NCI-H1694 (cell line): ENCODE measurements at regions not wholly inside any gene's neighbourhood (a gene's known extent, or its start where the extent isn't known, plus 50 kb on each side); places are given as distances from the start of the nearest gene placed in this dataset.

ENCODE experiments used
- DNase-seq: peaks from one replicate; lab custom pipeline; 2025; lab: John Stamatoyannopoulos, UW

DNA sequence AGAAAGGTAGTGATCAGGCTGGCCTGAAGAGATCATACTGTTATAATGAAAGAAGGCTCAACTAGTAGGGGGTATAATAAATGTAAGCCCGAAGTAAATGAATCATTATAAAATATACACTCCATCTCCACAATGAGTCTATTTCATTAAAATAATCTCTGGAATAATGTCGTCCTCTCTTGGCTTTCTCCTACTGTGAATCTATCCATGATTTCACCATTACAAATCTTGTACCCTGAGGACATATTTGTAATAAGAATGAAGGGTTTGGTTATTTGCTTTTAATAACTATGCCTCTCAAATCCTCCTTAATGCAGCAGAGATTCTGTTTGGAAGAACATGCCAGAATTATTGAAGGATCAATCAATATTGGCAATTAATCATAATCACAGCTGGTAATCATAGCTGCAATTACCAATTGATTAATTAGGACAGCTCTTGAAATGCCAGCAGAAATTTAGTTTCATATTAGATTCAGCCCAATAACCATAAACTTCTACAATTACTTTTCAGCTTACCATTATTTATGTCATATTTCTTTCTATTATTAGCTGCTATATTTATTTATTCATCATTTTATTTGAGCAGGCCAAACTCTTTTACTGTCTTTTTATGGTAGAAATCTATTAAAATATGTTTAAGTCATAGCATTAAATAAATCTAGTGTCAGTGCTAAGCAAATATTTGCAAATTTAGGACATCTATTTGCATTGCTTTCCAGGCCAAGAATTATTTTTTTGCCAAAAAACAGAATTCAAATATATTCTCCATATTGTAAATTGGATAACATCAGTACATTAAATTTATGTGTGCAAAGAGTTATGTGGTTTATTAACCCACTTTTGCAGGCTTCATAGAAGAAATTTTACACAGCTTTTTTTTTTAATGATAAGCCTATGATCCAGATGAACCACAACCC is 588.4 kb upstream of the LRRC4C start:
- DNase-seq: no peak

DNA sequence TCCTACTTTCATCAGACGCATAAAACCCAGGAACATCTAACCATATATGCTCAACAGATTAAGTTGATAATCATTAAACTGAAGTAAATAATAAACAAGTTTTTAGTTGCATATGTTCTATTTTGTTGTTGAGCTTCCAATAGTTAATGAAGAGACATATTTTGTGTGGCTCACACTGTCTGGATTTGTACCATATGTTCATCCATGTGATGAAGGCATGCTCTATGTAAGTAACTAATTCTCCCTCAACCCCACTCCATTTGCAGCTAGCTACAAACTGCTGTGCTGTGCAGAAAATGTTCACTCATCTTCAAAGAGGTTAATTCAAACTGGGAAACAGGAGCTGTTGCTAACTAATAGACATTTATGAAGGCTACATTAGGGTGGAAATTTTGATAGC is 589.7 kb upstream of the LRRC4C start:
- no peak for DNase-seq

DNA sequence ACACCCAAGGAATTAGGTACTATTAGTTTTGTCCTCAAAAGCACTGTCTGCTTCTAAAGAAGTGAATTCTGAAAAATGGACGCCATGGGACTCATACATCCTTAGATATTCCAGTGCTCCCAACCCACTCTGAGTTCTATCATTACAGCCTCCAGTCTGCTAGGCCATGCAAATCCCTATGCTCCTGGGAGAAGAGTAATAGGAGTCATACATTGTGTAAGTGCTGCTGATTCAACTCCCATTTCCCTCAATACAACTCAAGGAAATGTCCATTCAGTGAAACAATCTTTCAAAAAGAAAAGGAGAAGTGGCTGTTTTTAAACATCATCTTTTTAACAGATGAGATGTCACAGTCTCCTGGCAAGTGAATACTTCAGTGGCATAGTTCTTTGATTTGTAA is 590.2 kb upstream of the LRRC4C start:
- DNase-seq: no peak

DNA sequence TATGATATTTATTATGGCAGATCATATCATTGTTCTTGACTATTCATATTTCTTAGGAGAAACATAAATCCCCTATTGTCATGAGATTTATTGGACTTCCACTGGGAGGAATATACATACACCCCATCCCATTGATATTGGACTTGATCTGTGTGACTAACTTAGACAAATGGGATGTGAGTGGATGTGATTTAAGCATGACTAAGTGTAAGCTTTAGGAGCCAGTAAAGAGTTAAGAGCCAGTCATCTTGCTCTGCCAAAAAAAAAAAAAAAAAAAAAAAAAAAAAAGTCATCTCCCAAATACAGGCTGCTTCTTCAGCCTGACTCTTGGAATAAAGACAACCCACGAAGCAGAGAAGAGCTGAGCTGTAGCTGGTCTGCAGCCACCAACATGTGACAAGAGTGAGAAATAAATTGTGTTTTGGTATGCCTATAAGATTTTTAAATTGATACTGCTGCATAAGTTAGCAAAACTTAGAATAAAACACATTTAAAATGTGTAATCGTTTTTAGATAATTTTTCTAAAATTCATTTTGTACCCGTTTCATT is 595.0 kb upstream of the LRRC4C start:
- DNase-seq: no peak

DNA sequence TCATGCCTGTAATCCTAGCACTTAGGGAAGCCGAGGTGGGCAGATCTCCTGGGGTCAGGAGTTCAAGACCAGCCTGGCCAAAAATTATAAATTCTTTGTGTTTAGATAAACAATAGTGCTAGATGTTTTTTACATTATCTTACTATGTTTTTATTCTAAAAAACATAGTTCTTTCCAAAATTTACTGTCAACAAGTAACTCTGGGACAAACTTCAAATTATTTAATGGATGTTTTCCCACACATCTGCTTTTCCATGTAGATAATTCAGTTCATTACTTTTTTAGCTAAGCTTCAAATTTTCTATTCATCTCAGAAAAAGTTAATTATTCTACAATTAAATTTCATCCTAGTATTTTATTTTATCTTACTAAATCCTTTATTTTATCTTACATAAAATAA is 596.2 kb upstream of the LRRC4C start:
- DNase-seq: no peak

DNA sequence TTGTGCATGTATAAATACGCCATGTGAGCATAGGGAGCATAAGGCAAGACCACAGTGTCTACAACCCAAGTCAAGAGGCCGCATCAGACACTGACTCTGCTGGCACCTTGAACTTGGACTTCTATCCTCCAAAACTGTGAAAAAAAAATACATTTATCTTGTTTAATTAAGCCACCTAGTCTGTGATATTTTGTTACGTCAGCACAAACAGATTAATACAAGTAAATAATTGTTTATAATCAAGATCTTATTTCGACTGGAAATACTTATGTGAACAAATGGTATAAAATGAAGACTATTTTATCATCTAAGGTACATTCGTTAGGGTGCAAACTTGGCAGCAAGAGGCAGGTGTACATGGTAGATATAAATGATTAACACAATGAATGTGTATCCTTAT is 599.3 kb upstream of the LRRC4C start:
- no peak for DNase-seq

DNA sequence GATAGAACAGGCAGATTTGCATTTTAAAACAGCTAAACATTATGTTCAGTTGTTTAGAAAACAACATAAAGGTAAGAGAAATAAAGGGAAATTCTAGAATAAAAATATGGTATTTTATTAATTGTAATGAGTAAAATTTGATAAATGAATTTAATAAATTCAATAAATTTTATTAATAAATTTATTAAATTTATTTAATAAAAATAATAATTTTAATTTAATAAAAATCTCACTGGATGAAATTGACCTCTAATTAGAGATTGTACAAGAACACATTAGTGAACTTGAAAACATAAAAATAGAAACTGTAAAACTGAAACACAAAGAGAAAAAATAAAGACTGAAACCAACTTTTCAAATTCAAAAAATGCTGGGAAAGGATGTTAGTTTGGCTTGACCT is 605.7 kb upstream of the LRRC4C start:
- DNase-seq: no peak

DNA sequence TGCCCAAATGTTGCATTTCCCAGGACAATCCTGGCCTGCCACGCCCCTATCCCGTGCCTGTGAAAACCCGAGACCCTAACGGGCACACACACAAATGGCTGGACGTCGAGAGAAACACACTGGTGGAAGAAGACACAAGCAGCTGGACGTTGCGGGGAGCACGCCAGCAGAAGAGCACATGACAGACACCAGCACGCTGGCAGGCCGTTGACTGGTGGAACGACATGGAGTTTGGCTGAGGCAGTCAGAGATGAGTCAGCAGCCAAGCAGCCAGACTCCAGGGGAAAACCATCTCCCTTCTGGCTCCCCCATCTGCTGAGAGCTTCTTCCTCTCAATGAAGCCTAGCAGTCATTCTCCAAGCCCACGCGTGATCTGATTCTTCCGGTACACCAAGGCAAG is 606.7 kb upstream of the LRRC4C start:
- no peak for DNase-seq

DNA sequence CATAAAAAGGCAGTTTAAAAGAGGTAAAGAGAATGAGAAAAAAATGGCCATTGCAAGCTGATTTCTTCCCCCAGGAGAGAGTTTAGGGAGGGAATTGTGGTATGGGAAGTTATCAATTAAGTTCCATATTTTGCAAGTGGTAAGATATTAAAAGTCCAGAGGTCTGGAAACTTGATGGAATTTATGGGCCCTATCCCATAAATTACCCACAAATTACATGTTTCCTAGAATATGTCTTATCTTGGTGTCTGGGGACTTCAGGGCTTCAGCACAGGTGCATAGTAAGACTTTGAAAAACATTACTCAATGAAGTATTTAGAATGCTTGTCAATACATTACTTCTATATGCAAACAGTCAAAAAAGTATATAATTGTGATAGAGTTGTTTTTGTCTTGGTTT is 614.9 kb upstream of the LRRC4C start:
- no peak for DNase-seq

DNA sequence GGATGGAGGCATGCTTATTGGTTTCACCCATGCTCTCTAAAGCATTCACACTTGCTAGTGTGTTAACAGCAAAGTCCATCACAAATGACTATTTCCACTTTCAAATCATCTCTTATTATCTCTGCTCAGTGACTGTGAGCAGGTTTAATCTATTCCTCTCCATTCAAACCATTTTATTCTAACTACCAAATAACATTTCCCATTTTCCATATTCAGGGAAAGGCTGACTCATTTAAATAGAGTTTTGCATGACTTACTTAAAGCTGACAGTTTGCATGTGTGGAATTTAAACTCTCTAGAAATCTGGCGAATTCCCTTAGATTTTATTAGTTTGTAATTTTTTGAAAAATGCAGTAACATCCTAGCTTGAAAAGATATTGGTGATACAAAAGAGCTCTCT is 615.7 kb upstream of the LRRC4C start:
- no peak for DNase-seq

DNA sequence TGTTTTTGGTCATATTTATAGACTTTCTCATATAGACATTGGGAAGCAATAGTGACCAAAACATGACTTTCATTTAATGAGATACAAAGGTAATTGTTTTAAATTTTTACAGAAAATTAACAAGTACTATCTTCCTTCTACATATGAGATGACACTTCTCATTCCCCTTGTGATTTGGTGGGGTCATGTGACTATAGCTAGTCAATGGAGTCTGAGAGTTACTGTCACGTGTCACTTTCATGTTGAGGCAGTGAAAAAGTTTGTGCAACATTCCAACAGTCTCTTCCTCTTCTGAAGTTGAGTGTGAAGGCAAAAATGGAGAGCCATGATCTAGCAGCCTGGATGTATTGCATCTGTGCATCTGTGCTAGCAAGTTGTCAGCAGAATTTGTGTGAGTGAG is 618.3 kb upstream of the LRRC4C start:
- DNase-seq: no peak

DNA sequence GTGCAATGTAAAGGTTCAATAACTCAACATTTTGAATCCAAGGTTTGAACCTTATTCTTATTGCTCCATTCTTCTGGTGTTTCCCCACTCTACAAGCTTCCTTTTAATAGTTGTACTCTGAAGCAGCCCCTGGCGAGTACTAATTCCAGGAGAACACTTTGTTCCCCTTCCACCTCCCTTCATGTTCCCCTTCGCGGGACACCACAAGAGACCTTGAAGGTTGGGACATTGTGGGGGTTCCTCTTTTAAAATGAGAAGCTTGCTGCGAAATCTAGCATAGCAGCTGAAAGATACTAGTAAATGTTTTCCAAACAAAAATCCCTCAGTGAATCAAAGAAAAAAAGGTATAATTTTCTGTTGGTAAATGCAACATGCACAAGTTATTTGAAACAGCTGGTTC is 626.3 kb upstream of the LRRC4C start:
- no peak for DNase-seq

DNA sequence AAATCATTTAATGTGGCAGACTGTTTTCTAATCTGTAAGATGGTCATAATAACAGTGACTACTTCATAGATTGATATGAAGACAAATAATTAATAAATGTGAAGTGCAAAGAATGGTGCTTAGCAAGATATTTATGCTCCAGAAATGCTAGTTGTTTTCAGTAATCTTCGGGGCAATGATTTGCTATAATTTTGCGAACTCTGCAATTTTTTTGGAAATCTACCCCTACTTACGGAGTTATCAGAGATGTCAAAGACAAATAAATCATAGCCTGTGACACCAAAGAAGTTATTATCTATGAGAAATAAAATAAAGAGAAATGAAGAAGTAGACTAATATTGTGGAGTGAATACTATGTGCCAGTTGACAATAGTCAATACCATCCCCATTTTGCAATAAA is 634.1 kb upstream of the LRRC4C start:
- no peak for DNase-seq

DNA sequence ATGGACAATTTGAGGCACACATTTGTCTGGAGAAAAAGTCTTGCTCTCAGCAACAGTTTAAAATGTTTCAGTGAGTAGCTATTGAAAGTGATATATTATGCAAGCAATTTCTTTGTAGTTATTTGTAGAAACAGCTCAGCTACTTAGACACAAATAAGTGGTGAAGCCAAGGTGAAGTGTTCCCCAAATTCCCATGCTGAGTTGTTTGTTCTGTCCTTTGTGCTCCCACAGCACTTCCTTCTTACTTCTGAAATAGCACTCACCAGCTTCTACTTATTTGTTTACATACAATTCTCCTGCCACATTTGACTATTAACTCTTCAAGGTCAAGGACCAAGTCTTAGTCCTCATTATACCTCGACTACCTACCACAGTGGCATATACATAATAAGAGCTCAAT is 638.6 kb upstream of the LRRC4C start:
- no peak for DNase-seq

DNA sequence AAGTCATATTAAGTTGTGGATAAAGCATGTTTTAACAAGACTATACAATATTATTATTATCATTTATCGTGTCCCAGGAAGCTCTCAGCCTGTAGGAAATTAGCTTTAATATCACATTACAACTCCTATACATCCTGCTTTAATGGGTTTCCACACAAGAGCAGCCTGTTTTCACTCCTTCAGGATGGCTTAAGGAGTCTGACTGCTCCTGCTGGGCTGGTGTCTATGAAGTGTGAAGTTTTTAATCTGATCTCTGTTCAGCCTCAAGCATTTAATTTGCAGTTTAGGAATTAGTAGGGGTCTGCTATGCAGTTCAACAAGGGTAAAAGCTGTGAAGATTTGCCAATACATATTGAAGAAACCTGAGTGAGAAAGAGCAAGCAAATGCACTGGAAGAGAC is 653.4 kb upstream of the LRRC4C start:
- DNase-seq: no peak

DNA sequence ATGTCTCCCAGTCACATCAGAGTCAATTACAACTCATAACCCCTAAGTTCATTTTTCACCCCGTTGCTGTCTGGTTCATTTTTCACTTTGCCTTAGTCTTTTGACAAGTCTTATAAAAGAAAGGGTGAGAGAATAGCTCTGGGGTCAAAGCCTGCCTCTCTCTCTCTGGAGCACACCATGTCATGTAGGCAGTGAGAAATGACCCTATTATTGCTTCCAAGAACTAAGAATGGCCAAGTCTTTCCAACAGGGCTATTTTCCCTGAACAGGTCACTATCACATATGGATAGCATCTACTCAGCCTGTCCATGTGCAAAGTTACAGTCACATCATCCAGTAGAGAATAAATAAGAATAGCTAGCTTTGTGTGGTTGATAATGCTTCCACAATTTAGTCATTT is 655.5 kb upstream of the LRRC4C start:
- no peak for DNase-seq

DNA sequence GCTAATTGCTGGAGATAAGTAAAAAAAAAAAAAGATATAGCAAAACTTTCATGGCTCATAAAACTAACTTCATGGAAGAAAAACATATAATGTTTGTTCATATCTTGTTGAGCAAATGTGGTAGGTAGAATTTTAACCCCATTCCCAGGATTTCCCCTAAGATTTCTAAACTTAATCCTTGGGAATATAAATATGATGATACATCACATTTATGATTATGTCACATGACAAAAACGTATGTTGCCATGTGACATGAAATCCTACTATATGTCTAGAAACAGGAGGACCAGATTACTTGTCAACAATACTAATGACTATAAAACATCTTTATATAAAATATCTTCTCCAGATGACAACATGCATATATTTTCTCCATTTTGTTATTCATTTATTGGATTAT is 679.0 kb upstream of the LRRC4C start:
- no peak for DNase-seq

DNA sequence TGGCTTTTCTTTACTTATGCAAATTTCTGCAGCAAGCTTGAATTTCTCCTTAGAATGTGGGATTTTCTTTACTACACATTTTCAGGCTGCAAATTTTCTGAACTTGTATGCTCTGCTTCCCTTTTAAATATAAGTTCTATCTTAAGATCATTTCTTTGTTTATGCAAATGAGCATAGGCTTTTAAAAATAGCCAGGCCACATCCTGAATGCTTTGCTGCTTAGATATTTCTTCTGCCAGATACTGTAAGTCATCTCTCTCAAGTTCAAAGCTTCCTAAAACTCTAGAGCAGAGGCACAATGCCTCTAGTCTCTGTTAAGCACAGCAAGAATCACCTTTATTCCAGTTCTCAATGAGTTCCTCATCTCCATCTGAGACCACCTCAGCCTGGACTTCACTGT is 685.9 kb upstream of the LRRC4C start:
- no peak for DNase-seq

DNA sequence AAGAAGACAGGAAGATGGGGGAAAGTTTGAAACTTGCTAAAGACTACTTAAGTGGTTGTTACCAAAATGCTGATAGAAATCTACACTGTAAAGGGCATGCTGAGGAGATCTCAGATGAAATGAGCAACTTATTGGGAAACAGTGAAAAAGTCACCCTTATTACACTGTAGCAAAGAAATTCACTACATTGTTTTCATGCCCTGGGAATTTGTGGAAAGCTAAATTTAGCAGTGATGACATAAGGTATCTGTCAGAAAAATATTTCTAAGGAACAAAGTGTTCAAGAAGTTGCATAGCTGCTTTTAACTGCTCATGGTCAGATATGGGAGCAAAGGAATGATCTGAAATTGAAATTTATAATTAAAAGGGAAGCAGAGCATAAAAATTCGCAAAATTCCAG is 702.4 kb upstream of the LRRC4C start:
- DNase-seq: no peak

DNA sequence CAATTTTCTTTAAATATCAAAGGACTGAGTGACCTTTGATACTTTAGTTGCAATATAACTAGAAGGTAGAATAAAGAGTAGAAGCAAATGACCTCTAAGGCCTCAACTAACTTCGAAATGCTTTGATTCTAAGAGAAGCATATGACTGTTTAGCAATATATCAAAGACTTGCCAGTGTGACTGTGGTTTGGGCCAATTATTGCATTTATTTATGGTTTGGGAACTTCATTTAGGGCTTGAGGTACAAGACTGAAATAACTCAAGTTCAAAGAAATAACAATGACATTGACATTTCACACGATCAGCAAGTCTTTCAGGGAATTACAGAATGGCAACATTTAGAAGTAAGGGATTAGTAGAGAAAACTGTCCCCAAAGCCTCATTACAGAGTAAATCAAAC is 709.7 kb upstream of the LRRC4C start:
- DNase-seq: no peak

DNA sequence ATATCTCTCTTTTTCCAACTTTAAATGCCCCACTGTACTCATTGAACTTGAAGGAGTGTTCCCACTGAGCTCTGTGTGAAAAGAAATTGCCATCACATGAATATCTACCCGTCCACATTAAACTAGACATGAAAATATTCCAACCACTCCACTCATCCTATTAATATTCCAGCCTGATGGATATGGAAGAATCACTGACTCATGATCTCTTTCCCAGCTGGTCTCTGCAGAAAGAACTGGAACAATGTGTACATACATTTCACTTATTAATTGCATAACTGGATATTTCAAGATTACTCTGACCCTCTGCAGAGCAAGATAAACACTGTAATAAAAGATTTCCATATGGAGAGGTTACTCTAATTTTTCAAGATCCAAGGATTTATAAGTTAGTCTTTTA is 711.1 kb upstream of the LRRC4C start:
- DNase-seq: no peak

DNA sequence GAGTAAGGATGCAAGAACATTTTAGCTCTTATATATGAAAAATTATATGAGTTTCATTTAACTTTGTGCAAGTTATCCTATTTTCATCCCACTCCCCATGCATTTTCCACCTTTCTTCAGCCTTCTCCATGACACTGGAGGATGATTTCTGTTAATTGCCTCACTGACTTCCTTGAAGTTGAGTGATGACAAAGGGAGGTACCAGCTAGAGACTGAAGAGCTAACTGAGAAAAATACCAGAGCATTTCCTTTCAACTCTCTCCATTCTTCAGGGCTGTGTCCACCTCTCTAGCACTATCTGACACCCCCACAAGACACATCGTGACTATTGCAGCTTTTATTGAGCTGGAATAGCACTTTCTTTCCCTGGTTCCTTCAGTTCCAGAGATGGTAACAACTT is 711.6 kb upstream of the LRRC4C start:
- DNase-seq: no peak

DNA sequence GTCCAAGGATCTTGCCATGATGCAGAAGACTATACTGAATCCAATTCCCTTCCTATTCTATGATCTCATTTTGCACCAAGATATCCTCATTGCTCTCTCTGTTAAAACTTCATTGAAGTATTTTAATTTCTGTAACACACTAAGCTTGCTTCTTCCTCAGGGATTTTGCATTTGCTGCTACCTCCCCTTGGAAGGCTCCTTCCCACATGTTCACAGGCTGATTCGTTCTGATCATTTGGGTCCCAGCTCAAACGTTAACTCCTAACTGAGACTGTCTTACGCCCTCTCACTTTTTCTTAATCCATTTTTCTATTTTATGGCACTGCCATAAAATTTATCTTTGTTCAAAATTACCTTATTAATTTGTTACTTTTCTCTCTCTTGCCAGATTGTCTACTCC is 713.0 kb upstream of the LRRC4C start:
- no peak for DNase-seq

DNA sequence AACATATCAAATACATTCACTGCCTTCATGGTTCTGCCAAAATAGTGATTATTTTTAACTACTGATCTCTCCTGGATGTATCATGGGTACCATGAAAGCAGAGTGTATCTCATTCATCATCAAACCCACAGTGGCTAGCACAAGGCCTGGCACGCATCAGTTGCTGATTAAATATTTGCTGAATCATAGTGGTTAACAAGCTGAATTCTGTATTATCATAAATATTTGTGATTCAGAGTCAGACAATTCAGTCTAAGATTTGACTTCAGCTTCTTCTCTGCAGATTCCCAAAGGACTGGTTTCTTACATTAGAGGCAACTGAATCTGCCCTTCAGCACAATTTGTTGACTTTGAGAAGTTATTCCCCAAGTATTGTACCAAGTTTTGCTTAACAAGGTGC is 715.8 kb upstream of the LRRC4C start:
- DNase-seq: no peak
